GM21367 (cell line): ENCODE measurements at regions not wholly inside any gene's neighbourhood (a gene's known extent, or its start where the extent isn't known, plus 50 kb on each side); places are given as distances from the start of the nearest gene placed in this dataset.

Experiments used
- ATAC-seq: cut with Tn5 transposase; IDR thresholded peaks from one replicate; pipeline ENCODE4 v1.9.1; 2021; ENCODE audit not compliant: unreplicated experiment

DNA sequence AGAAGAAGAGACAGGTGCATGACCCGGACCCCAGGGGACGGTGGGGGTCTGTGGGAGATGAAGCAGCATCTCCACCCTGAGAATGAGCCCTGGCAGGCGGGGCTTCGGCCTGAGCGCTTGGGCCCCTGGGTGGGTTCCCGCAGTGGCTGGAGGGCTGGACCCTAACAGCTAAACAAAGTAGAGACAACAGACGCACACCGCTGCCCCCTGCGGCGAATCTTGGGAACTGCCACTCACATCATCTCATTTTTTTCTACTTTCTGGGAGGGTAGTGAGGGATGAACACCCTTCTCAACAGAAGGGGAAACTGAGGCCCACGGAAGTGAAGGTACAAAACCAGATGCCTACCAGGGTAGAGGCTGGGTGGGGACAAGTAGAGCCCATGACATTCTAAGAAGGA is 104.7 kb downstream of the RFLNA start:
- no peak for ATAC-seq

DNA sequence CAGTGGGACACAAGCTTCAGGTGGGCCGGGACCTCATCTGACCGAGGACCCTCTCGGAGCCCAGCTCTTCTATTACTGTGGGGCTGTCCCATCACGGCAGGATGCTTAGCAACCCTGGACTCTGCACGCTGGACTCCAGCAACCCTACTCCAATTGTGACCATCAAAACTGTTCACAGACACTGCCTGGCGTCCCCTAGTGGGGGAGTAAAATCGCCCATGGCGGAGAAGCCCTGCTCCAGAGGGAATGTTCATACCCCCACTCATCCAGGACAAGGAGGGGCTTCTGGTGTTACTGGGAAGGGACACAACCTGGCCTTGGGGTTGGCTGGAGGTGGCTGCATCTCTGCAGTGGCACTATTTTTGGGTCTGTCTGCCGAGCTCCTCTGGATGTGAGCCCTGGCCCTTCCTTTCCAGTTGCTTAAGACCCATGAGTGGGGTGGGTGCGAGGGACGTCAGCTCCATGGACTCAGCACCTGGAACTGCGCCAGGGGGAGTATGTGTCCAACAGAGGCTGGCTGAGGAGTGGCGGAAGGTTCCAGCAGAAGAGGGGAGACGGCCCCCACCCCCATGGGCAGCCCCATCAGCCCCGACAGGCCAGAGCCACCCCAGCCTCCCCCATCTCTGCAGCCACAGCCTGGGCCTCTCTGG is 103.8 kb downstream of the RFLNA start:
- ATAC-seq: no peak

DNA sequence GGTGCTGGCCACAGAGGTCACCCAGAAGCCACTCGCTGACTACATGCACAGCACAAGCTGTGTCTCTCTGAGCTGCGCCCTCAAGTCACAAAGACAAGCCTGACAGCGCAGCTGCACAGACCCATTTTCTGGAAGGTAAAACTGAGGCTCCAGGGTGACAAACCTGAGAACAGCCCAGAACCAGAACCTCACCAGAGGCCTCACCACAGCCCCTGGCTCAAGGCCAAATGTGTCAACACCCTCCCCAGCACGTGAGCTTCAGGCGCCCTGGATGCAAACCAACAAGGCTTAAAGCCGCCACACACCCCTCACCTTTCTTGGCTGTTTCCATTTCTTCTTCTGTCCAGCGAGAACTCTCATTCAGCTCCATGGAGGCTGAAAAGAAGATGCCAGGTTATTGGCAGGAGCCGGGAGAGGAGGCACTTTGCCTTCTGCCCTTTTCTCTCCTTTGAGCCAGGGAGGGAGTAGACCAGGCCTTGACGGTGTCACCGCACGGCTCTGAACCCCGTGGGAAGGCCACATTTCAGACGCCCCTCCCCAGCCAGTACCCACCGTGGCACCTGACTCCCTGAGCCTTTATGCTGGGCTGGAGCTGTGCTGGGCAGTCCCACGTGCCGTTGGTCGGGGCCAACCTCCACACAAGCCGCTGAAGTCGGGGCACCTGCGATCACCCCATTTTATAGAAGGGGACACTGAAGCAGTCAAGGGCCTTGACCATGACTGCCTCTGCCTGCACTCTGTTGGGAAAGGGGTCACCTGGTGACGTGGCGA is 103.1 kb downstream of the RFLNA start:
- no peak for ATAC-seq

DNA sequence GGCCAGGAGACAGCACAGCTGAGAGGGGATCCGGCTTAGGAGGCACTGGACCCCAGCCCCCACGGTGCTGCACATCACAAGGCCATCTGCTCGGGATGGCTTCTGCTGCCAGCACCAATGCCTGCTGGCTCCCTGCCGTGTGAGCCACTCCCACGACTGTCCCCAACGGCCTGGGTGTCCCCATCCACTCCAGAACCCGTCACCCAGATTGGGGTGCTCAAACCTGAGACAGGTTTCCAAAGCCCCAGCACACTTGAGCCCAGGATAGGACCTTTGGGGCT is 102.4 kb downstream of the RFLNA start:
- ATAC-seq: no peak

DNA sequence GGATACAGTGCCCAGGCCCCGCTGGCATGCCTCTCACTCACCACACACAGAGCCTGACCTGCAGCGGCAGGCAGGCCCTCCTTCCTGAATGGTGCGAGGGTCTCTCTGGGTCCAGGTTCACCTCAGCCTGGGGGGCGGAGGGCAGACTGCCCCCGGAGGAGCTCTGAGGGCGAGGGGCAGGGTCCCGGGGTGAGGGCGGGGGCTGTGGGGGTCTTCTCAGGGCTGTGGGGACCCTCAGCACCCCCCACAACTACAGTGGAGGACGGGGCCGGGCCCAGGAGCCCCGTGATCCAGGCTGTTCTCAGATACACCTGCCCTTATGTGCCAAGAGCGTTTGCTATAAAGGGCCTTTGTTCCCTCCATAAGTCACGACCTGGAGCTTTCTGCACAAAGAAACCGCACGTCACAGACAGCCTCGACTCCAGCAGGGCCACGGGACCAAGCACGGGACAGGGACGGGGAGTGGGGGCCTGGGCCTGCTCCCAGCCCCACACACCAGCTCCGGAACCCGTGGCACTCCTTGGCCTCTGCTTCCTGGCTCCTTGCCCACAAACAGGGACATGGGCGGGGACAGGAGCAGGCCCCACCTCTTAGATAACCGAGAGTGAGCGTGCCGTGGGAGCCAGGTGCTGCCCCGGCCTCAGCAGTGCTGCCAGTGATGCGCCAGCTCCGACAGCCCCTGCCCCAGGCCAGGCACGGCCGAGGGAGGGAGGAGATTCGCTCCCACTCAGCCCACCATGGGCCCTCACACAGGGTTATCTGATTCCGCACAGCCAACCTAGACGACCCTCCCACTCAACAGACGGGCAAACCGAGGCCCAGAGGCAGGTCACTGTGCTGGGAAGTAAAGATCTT is 101.9 kb downstream of the RFLNA start:
- no peak for ATAC-seq

DNA sequence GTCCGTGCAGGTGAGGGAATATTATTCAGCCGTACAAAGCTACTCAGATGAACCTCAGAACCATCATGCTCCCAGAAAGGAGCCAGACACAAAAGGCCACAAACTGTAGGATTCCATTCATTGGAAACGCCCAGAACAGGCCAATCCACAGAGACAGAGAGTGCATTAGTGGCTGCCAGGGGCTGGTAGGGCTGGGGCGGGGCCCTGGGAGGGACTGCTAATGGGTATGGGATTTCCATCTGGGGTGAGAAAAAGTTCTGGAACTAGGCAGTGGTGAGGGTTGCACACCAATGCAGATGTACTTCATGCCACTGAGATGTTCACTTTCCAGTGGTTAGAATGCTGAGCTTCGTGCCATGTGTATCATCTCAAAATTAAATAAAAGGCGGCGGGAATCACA is 101.1 kb downstream of the RFLNA start:
- ATAC-seq: no peak

DNA sequence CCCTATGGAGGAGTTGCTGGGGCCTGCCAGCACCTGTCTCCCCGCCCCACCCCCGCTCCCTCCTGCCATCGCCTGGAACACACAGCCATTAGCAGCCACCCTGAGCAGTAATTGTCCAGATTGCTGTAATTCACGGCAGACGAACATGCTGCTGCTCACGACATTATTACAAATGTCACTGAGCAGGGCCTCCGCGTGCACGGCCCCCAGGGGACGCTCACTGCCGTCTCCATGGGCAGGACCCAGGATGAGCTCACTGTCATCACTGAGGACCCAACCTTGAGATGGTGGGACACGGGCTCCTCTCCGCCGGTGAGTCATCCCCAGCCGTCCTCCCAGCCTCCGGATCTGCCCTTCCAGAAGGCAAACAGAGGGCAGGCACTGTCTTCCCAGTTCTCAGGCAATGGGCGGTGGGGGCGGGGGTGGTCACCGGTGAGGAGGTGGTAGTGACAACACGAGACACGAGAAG is 100.4 kb downstream of the RFLNA start:
- ATAC-seq: no peak

DNA sequence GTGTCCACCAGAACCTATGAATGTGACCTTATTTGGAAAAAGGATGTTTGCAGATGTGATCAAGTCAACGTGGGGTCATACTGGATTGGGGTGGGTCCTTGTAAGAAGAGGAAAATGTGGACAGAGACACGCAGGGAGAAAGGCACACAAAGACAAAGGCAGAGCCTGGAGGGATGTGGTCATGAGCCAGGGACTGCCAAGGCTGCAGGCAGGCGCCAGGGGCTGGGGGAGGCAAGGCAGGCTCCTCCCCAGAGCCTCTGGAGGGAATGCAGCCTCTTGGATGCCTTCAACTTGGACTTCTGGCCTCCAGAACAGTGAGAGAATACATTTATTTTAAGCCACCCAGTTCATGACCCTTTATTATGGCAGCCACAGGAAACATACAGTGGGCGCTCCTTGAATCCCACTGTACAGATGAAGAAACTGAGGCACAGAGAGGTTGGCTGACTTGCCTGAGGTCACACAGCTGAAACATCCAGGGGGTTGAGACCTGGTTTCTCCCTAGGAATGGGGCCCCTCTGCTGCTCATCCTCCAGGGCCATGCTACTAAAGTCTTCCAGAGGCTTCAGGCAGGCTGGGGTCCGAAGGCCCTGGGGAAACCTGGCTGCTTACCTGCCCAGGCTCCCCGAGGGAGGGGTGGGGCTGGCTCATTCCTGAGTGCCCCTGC is 99.7 kb downstream of the RFLNA start:
- no peak for ATAC-seq

DNA sequence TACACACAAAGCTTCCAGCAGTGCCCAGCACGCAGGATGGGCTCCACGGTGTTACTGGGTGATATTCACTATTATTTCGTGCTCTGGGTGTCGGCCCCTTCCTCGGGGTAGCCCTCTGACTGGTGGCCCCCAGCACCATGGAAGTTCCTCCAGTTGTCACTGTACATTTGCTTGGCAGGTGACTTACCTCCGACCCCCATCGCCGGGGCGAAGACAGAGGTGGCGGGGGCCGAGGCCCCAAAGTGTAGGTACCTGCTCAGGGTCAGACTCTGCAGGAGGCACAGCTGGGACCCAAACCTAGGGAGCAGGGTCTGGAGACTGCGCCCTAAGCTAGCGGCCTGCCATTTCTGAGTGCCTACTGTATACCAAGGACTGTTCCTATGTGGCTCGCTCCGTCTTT is 98.9 kb downstream of the RFLNA start:
- ATAC-seq: no peak

DNA sequence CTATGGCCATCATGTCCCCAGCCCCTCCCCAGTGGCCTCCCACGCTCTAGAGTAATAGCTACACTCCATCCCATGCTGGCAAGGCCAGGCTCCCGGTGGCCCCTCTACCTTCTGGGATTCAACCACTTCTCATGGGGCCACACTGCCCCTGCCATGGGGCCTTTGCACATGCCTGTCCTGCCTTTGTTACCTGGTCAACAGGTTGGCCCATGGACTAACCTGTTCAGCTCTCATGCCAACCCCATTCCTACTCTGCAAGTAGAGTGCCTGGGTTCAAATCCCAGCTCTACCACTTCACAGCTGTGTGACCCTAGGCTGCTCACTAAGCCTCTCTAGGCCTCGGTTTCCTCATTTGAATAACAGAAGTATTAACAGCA is 98.5 kb downstream of the RFLNA start:
- no peak for ATAC-seq

DNA sequence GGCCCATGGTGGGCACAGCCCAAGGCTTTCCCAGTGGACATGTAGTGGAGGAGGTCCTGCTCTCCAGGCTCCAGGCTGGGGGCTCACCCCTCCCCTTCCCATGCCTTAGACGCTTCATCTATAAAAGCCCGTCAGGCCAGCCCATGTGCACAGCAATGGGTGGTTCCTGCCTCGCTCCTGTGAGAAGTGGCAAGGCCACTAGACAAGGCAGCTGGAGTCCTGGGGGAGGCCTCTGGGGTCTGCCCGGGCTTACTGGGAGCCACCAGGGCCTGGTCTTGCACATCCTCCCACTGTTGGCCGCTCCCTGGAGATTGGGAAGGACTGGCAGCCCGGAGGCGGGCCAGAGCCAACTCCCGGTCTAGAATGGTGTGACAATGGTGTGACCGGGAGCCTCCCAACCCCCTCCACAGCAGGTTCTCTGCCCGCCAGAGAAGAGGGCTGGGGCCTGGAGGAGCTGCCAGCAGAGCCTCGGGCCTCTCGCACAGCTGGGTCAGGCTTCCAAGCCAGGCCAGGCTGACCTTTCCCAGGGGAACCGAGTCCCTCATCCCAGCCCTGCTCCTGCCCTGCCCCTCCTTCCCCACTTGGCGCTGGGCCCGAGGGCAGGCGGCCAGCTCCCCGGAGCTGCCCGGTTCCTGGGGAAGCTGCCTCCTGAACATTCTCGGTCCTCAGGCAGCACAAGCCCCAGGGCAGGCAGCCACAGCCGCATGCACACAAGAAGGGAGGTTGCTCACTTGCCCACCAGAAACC is 97.9 kb downstream of the RFLNA start:
- ATAC-seq: no peak

DNA sequence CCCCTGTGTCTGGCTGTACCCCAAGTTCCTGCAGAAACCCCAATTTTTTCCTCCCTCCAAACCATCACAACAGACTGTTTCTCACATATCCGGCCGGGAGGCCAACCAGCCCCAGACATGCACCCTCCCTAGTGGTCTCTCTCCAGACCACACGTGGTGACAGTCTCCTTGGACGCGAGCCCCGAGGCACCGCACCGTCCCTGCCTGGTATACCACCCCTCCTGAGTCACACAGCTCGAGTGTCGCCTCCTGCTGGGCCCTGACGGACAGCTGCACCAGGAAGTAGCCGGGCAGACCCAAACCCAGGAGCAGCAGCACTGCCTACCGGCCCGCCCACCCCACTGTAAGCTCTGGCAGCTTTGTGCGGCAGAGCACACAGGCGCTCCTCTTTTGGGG is 97.4 kb downstream of the RFLNA start:
- no peak for ATAC-seq

DNA sequence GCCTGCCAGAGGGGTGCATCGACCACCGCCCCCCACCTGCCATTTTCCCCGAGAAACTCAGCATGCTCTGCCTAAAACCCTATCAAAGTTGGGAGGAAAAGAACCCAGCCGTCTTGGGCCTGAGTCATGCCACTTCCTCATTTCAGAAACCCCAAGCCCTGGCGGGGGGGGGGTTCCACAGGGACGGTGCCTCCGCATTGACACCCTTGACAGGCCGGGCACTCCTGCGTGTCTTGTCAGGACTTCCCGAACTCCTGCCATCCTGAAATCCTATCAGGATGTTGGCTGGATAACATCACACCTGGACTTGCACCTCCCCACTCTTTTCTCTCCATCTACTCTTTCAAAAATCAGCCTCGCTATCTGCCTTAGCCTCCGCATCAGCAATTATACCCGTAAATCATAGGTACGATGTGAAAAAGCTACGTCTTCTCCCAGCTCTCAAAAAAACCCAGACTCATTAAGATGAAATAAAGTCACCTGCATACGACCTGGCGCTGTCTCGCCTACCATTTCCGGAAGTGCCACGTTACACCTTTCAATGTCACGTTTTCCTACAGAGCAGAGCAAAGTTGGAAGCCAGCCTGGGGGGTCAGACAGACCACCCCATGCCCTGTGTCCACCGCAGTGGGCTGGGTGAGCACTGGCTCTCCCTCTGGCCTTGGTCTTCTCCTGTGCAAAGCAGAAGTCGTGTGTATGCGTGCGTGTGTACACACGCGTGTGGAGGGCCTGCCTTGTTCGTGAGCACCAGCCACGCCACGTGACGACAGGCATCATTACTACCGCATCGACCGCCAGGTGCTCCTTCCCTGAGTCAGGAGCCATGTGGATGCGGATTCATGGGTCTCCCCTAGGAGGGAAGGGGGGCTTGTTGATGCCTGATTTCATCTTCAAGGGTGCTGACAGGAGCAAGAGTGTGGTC is 96.7 kb downstream of the RFLNA start:
- ATAC-seq: peak; percentile 38

DNA sequence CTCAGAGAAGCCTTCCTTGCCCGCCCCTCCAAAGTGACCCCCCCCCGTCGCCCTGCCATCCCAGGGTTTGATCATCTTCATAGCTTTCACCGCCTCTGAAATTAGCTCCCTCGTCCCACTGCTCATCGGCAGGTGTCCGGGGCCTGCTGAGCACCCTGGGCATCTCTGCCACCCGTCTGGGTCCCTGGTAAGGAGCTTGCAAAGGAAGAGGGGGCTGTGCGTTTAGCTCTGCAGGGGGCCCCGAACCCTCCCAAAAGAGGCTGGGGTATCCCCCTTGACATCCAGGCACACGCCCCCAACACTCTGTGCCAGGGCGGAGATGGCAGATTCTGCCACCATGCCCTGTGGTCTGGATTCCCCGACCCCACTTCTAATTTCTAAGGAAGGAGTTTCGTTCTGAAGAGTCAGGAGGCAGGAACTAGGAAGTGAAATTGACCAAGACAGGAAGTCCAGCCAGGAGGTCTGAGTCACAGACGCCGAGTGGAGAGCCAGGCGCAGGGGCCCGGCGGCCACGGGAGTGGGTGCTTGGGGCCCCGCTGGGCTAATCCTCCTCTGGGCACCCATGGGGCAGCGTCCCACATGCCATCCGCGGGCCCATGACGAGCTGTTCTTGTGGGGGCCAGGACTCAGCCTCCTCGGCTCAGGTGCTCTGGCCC is 95.7 kb downstream of the RFLNA start:
- ATAC-seq: no peak

DNA sequence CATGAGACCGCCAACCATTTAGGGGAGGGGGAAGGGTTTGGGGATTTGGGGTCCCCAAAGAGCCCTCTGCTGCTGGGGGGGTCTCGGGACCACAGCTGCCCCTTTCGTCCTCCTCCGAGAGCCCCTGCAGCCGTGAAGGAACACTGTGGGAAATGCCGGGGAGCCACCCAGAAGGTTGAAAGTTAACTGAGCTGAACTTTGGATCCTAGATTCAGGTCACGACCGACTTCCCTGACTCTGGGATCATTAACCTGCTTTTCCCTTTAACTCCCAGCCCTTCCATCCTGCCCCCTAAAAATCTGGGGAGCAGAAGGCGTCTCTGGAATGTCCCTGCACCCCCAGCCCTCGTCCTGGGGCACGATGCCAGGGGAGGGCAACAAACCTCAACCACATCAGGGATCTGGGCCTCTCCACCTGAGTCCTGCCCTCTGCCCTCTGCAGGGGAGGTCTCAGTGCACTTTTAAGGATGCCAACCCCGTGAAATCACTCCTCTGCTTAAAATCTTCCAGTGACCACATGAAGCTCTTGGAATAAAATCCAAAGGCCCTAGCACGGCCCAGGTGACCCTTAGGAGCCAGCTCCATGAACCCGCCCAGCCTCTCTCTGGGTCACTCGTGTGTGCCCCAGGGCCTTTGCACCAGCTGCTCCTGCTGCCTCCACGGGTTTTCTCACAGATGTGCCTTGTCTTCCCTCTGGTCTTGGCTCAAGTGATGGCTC is 95.0 kb downstream of the RFLNA start:
- no peak for ATAC-seq

DNA sequence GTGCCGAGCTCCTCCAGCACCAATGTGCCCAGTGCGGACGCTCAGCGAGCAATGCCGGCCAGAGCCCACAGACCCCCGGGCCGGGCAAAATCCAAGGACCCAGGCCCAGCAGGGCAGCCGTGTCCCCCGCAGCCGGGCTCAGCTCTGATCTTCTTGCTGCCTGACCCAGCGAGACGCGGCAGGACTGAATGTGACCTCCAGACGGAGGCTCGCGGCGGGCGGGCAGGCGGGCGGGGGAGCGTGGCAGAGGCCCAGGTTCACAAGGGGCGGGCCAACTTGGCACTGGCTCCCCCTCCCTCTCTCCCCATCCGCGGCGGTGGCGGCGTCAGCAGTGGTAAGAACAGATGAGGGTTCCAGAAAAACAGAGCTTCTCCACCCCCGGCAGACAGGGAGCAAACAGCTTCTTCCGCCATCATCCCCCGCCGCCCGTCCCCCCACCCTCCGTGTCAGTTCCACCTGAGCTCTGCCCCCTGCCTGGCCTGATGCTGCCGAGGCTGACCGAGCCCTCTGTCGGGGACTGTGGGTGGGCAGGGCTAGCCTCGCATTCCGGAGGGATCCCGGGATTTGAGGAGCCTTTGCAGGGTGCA is 94.3 kb downstream of the RFLNA start:
- ATAC-seq: no peak

DNA sequence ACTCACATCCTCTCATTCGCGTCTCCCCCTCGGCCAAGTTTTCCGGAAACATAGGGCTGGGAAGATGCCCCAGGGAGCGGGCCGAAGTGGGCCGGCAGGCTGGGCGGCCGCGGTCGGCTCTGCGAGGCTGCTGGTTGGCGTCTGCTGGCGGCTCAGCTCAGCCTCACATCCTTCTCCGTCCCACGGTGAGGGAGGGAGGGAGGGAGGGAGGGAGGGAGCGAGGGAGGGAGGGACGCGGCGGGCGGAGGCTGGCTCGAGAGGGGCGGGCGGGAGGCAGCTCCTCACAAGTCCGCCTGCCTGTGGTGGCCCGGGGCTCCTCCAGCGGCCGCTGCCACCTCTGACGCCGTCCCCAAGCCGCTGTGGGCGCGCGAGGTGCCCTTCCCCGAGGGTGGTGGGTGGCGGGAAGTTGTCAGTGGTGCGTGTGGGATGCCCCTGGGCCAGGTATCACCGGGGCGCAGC is 93.8 kb downstream of the RFLNA start:
- ATAC-seq: no peak

DNA sequence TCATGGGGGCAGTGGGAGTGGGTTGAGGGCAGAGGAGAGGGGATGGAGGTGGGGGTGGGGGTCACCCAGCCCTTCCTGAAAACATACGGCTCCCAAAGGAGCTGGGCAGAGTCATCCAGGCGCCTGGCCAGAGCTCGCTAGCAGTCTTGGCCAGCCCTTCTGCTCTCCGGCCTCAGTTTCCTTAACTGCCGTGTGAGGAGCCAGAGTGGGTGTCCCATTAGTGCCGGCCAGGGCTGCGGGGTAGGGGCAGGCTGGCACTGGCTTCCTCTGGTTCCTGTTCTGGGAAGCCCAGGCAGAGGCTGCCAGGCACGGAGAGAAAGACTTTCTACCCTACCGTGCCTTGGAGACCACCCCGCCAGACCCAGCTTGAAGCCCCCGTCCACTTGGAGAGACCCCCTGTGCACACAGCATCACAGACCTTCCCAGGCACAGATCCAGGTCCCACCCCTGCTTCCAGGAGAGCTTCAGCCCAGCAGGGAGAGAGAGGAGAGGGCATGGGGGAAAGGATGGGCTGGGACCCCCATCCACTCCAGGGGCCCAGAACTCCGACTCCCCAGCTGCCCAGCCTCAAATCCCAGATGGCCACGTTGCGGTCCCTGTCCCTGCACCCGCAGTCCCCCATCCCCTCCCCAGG is 93.3 kb downstream of the RFLNA start:
- no peak for ATAC-seq
